ENCODE measurements at regions not wholly inside any gene's neighbourhood (a gene's known extent, or its start where the extent isn't known, plus 50 kb on each side); places are given as distances from the start of the nearest gene placed in this dataset.
"Not testable (repeated sequence)": the region's sequence is repeated elsewhere in the genome, so short reads cannot be mapped to it uniquely, and the experiment has no call there.

DNA sequence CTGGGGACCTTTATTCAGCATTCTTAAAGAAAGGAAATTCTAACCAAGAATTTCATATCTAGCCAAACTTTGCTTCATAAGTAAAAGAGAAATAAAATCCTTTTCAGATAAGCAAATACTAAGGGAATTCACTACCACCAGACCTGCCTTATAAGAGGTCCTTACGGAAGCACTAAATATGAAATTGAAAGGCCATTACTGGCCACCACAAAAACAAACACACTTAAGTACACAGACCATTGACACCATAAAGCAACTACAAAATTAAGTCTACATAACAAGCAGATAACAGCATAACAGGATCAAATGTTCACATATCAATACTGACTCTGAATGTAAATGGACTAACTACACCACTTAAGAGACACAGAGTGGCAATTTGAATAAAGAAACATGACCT is 361.4 kb upstream of the POU5F2 start:
- no peak for DNase-seq

GRCh38 chr5:94097384-94097783 is 356.0 kb upstream of the POU5F2 start:
- not testable (repeated sequence) for DNase-seq

- no peak for DNase-seq
These were observed 353.5 kb upstream of the POU5F2 start for GRCh38 chr5:94094793-94095441.

DNA sequence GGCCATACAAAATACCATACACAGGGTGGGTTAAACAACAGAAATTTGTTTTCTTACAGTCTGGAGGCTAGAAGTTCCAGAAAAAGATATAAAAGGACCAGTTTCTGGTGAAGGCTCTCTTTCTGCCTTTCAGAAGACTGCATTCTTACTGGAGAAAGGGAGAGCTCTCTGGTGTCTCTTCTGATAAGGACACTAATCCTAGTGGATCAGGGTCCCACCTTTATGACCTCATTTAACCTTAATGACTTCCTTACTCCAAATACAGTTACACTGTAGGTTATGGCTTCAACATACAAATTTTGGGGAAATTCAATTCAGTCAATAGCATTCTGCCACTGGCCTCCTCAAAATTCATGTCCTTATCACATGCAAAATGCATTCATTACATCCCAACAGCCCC is 351.9 kb upstream of the POU5F2 start:
- no peak for DNase-seq

- DNase-seq: not testable (repeated sequence)
These were observed 345.2 kb upstream of the POU5F2 start for GRCh38 chr5:94086635-94087034.

- no peak for DNase-seq
These were observed 344.8 kb upstream of the POU5F2 start for GRCh38 chr5:94086194-94086593.

GRCh38 chr5:94082405-94082804 is 341.0 kb upstream of the POU5F2 start:
- DNase-seq: no peak

DNA sequence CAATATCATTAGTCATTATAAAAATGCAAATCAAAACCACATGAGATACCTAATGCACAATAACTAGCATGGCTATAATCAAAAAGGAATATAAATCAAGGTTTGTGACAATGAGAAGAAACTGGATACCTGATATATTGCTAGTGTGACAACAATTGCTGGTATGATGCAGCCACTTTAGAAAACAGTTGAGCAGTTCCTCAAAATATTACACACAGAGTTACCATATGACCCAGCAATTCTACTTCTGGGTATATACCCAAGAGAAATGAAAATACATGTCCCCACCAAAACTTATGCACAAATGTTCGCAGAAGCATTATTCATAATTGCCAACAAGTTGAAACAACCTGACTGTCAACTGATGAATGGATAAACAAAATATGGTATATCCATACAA is 339.7 kb upstream of the POU5F2 start:
- DNase-seq: no peak

DNA sequence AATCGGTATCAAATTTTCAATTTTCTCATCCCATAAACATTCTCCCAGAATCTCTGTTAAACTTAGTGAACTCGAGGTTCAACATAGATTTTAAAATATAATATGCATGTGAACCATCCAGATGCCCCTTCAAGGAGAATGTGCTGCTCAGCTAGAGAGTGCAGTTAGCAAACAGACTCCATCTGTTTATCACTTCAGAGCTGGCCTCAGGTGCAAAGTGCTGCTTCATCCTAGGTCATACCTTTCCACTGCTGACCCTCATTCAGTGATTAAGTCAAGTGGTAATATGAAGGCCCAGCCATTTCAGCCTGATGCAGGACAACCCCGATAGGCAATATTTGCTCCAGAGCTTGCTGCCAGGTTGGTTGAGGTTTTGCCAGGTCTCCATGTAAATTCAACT is 339.0 kb upstream of the POU5F2 start:
- no peak for DNase-seq

- no peak for DNase-seq
These were observed 330.7 kb upstream of the POU5F2 start for GRCh38 chr5:94072116-94072515.

DNA sequence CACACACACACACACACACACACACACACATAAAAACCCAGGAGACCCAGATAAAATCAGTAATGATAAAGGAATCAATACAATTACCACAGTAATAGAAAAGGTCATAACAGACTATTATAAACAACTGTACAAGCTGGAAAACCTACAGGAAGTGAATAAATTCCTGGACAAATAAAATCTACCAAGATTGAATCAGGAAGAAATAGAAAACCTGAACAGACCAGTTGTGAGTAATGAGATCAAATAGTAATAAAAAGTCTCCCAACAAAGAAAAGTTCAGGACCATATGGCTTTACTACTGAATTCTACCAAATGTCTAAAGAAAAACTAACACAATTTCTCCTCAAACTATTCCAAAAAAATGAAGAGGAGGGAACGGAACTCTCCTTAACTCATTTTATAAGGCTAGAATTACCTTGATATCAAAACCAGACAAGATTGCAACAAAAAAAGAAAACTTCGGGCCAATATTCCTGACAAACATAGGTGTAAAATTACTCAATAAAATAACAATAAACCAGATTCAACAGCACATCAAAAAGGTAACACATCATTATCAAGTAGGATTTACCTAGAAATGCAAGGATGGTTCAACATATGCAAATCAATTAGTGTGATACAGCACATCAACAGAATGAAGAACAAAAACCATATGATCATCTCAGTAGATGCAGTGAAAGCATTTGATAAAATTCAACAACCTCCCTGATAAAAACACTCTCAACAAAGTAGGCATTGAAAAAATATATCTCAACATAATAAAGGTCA is 325.2 kb upstream of the POU5F2 start:
- DNase-seq: no peak

GRCh38 chr5:94064025-94064424 is 322.6 kb upstream of the POU5F2 start:
- DNase-seq: no peak

DNA sequence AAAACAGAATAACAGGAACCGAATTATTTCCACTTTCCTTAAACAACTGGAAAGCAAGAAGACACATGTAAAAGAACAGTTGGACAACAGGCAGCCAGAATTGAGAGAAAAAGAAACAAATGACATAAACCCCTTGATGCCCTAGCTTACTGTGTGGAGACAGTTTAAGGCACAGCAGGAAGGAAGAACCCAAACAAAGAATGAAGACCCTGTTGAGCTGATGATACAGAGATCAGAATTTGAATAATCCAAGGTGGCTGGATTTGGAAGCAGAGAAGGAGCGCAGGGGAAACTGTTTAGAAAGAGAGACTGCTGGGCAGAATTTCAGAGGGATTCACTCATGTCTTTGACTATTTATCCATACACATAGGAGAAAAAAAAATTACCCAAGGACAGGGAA is 316.3 kb upstream of the POU5F2 start:
- DNase-seq: no peak

- DNase-seq: no peak
These were observed 315.8 kb upstream of the POU5F2 start for GRCh38 chr5:94057217-94057616.

GRCh38 chr5:94049307-94049922 is 308.0 kb upstream of the POU5F2 start:
- DNase-seq: not testable (repeated sequence)

GRCh38 chr5:94045839-94046782 is 304.7 kb upstream of the POU5F2 start:
- no peak for DNase-seq

DNA sequence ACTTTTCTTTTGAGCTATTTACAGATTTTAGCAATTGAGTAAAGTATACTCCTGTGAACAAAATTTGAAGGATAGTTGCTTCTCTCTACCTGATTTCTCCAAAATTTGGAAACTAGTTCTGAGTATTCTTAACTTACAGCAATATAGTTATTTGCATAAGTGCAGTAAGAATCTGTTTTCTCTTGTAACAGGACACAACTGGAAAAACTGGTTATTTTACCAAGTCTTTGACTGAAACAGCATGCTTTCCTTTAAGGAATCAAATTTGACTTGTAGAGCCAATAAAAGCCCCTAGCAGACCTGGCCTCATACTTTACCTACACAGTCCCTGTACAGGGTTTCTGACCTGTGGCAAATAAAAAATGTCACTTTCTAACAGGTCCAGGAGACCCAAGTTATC is 301.9 kb upstream of the POU5F2 start:
- DNase-seq: no peak

GRCh38 chr5:94040591-94041148 is 299.3 kb upstream of the POU5F2 start:
- DNase-seq: no peak

DNA sequence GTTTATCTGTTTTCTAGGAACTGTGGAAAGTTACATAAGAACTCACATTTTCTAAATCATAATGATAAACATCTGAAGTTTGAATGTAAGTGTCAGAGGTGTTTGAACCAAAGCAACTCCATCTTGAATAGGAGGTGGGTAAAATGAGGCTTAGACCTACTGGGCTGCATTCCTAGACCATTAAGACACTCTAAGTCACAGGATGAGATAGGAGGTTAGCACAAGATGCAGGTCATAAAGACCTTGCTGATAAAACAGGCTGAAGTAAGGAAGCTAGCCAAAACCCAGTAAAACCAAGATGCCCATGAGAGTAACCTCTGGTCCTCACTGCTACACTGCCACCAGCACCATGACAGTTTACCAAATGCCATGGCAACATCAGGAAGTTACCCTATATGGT is 297.7 kb upstream of the POU5F2 start:
- no peak for DNase-seq

DNA sequence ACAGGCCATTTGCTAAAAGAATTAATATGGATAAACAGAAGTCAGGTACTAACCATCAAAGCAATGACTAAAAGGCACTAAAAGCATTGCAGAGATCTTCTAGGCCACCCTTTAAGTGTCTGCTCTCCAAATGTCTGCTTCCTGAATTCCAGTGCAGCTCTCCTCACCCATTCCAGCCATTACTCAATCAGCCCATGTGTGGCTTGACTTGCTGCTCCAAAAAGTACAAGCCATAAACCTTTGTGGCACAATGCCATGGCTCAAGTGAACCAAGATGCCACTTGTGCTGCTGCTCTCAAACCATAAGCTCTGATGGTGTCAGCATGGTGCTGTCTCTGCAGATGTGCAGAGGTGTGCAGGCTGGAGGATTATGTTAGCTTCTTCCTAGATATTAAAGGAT is 290.2 kb upstream of the POU5F2 start:
- no peak for DNase-seq

GRCh38 chr5:94028001-94028400 is 286.6 kb upstream of the POU5F2 start:
- DNase-seq: no peak

- DNase-seq: no peak
These were observed 285.7 kb upstream of the POU5F2 start for GRCh38 chr5:94027145-94027544.

Data from CD4-positive, alpha-beta T cell treated with Interleukin-17A for 1 hour (primary cell).